HG03354 (cell line): ENCODE measurements at regions not wholly inside any gene's neighbourhood (a gene's known extent, or its start where the extent isn't known, plus 50 kb on each side); places are given as distances from the start of the nearest gene placed in this dataset.
"Not testable (repeated sequence)": the region's sequence is repeated elsewhere in the genome, so short reads cannot be mapped to it uniquely, and the experiment has no call there.

ENCODE experiments used
- ATAC-seq: cut with Tn5 transposase; IDR thresholded peaks from one replicate; pipeline ENCODE4 v1.9.1; 2021; ENCODE audit warnings: mild to moderate bottlenecking; ENCODE audit not compliant: unreplicated experiment, poor library complexity, severe bottlenecking

DNA sequence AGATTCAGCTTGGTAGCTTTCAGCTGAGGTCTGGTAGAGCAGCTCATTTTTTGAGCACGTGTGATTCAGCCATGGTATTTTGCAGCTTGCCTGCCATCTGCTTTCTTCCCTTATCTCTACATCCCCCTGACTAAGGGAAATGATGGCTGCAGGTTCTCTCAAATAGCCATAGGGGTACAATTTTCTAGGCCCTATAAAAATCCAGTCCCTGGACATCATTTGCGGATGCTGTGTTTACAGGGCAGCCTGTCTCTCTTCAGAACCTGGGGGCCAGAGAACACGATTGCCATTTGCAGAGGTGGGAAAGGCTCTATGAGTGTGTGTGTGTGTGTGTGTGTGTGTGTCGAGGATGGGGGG is 442.7 kb upstream of the MEIS1 start:
- ATAC-seq = no peak

- no peak for ATAC-seq
Observed at GRCh38 chr2:65991381-65992197, 443.3 kb upstream of the MEIS1 start.

GRCh38 chr2:65985986-65986385 is 448.9 kb upstream of the MEIS1 start:
- ATAC-seq = no peak

GRCh38 chr2:65980531-65980930 is 454.4 kb upstream of the MEIS1 start:
- no peak for ATAC-seq

DNA sequence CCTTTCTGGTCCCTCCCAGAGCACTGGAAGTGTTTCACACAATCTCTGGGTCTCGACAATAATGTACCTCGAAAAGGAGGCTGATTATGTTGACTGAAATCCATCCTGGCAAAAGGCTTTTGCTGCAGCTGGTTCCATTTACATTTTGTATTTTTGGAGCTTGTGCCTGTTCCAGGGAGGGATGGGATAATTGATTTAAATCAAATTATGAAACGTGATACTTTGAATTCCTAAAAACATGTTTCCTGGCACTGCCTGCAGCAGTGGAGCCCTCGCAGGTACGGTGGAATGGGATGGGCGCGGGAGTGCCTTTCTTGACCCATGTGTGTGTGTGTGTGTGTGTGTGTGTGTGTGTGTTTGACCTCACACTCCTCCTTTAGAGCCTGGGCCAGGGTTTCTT is 455.5 kb upstream of the MEIS1 start:
- ATAC-seq = no peak

- ATAC-seq = no peak
Observed at GRCh38 chr2:65974067-65974723, 460.7 kb upstream of the MEIS1 start.

- no peak for ATAC-seq
Observed at GRCh38 chr2:65969161-65969560, 465.8 kb upstream of the MEIS1 start.

- not testable (repeated sequence) for ATAC-seq
Observed at GRCh38 chr2:65963303-65963702, 471.6 kb upstream of the MEIS1 start.

GRCh38 chr2:65960953-65961352 is 474.0 kb upstream of the MEIS1 start:
- ATAC-seq = no peak

- ATAC-seq = no peak
Observed at GRCh38 chr2:65957886-65958285, 477.0 kb upstream of the MEIS1 start.

DNA sequence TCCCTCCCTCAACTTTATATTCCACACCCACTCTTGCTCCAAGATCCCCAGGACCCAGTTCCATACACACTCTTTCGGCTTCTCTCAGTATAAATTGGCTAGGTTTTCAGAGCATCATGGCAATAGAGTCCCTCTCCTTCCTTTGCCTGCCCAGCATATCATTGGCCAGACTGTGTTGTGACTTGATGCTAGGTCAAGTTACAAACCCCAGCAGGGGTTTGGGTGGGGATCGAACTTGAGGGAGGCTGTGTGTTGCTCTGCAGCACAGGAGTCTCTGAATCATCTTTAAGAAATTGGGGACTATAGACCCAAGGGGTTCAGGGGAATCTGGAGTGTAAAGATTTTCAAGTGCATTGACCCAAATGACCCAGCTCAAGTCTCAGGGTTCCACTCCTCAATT is 477.5 kb upstream of the MEIS1 start:
- no peak for ATAC-seq

DNA sequence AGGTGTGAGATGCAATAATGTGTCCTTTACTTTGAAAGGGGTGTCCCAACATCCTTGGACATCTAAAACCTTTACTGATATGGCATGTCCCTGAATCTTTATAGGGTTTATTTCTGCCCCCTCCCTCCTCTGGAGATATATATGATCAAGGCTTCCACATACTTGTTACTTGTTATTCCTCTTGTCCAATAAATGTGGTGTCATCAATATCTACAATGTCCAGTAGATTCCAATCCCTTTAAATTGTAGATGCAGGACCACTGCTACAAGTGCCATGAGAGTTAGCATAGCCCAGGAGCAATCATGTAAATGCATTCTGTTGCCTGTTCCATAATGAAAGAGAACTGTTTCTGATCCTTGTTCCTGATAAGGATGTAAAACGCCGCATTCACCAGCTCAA is 479.7 kb upstream of the MEIS1 start:
- ATAC-seq = no peak

GRCh38 chr2:65952966-65953761 is 481.8 kb upstream of the MEIS1 start:
- ATAC-seq = no peak

DNA sequence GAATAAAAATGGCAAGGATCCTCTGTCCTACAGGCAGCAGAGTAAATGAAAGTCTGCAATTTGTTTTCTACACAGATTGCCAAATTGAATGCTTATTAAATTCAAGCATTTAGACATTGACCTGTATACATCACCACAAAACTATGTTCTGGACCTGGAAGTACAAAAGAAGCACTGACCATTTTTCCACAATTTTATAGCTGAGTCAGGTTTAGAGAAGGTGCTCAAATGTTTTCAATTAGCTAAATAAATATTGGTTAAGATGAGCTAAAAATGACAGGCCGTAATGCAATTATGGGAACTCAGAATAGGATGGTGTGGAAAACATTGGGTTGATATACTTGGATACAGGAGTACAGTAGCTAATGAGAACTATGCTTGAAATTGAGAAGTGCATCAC is 490.7 kb upstream of the MEIS1 start:
- no peak for ATAC-seq

GRCh38 chr2:65943099-65943786 is 491.7 kb upstream of the MEIS1 start:
- no peak for ATAC-seq

DNA sequence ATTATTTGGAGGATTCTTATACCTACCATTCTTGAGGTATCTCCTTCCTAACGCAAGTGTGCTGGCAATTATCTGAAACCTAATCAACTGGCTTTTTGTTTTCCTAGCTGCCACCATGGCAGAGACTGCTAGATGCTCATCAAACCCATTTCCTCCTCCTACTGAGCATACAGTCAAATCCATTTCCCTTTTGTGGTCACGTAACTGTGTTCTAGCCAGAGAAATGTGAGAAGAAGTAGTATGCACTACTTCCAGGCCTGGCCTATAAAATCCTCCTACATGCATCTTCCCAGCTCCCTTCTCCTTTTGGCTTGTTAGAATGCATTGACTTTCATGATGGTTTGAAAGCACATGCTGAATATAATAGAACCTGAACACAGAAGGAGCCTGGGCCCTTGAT is 494.1 kb upstream of the MEIS1 start:
- ATAC-seq = no peak

- ATAC-seq = no peak
Observed at GRCh38 chr2:65939687-65940086, 495.2 kb upstream of the MEIS1 start.

DNA sequence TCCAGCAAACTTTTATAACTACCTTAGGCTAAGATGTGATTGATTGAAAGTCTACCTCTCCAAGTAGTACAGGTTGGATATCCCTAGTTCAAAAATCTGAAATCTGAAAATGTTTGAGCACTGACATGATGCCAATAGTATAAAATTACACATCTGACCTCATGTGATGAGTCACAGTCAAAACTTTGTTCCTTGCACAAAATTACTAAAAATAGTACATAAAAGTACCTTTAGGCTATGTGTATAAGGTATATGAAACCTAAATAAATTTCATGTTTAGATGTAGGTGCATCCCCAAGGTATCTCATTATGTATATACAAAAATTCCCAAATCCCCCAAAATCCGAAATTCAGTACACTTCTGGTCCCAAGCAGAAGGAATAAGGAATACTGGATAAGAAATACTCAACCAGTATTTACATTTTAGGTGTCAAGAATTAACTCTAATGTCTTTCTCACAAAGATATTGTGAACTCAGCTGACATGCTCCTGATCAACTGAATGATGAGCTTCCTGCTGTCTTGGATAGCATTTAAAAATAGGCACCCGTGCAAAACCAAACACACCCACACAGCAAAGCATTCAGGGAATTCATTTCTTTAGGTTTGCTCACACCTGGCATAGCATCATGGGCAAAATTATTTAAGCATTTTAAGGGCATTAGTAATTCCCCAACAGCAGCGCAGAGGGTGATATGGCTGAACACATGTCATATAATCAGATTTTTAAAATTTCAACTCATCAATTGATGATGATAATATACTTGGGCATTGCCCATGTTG is 497.4 kb upstream of the MEIS1 start:
- ATAC-seq = no peak

DNA sequence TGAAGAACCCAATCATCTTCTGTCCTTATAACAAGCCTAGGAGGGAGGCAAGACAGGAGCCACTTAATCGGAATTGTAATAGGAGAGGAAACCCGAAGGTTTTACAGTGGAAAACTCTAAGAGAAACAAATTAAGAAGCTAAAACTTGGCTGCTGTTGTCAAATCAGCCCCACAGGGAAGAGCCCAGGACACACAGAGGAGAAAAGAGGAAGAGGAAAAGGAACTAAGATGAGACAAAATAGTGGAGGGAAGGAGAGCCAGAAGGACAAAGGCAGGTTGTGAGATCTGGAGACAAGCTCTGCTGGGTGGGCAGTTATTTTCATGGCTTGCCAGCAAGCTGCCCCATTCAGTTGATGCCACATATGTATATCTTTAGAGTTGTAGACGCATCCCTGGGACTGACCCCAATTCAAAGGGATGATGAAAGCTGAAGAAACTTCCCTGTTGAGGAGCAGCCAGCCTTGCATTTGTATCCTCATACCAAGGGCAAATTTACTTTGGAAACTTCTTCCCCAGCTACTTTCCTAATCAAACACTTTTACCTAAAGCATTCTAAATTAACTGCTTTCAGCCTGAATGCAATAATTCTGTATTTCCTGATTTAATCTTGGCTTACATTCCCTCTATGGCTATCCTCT is 499.8 kb upstream of the MEIS1 start:
- ATAC-seq = no peak
